Neural progenitor cell (in vitro differentiated cells): ENCODE measurements at regions not wholly inside any gene's neighbourhood (a gene's known extent, or its start where the extent isn't known, plus 50 kb on each side); places are given as distances from the start of the nearest gene placed in this dataset.

ENCODE experiments used
- CTCF ChIP-seq: fragments of 200-600 bp; sonication (generic); IDR thresholded peaks from 2 replicates; pipeline ENCODE4 v1.5.1; 2017; ENCODE audit warnings: antibody characterized with exemption, mild to moderate bottlenecking
- EZH2 ChIP-seq: fragments of 200-600 bp; sonication (generic); IDR thresholded peaks from 2 replicates; pipeline ENCODE4 v1.6.1; 2017; ENCODE audit warnings: antibody characterized with exemption, mild to moderate bottlenecking, moderate library complexity
- EZH2phosphoT487 ChIP-seq: fragments of 200-600 bp; sonication (generic); IDR thresholded peaks from 2 replicates; pipeline ENCODE4 v1.6.1; 2017; ENCODE audit warnings: antibody characterized with exemption

GRCh38 chr11:127866109-127866508, 721.2 kb downstream of the ETS1 start:
- TF ChIP-seq CTCF (no peak), EZH2 (no peak), EZH2phosphoT487 (no peak)
